LNCaP clone FGC (cell line): ENCODE measurements at regions not wholly inside any gene's neighbourhood (a gene's known extent, or its start where the extent isn't known, plus 50 kb on each side); places are given as distances from the start of the nearest gene placed in this dataset.

Experiments
- DNase-seq: peaks from one replicate; pipeline ENCODE4 v3.0.0-alpha.2; 2011; ENCODE audit warnings: low read depth
- H3K4me3 ChIP-seq: 2 replicates; pipeline ENCODE4 v1.5.1; 2011; ENCODE audit warnings: mild to moderate bottlenecking, low read depth, low read length, control low read depth
- CTCF ChIP-seq: IDR thresholded peaks from 2 replicates; pipeline ENCODE4 v1.5.1; 2012; ENCODE audit warnings: mild to moderate bottlenecking; ENCODE audit not compliant: control insufficient read depth, insufficient read depth; ENCODE audit errors: extremely low read depth

- TF ChIP-seq CTCF, result no peak
- DNase-seq, result no peak
- no peak overlapping the region for H3K4me3 ChIP-seq
These were observed 1002.5 kb downstream of the AACS start for GRCh38 chr12:126067626-126068329.

GRCh38 chr12:126069549-126070165 lies 1004.4 kb downstream of the AACS start:
- DNase-seq, result peak; percentile 53

GRCh38 chr12:126076515-126076914 lies 1011.3 kb downstream of the AACS start:
- no peak for TF ChIP-seq CTCF
- DNase-seq, result no peak

More at GRCh38 chr12:126069549-126070165, 1004.4 kb downstream of the AACS start:
- peak; percentile 78 for TF ChIP-seq CTCF
- no peak overlapping the region for H3K4me3 ChIP-seq

GRCh38 chr12:126083926-126084325 lies 1018.7 kb downstream of the AACS start:
- TF ChIP-seq CTCF, result no peak
- DNase-seq, result no peak
- H3K4me3 ChIP-seq, result no peak overlapping the region

More at GRCh38 chr12:126076515-126076914, 1011.3 kb downstream of the AACS start:
- no peak overlapping the region for H3K4me3 ChIP-seq

GRCh38 chr12:126084480-126084879 lies 1019.2 kb downstream of the AACS start:
- no peak overlapping the region for H3K4me3 ChIP-seq
- no peak for TF ChIP-seq CTCF
- no peak for DNase-seq

GRCh38 chr12:126086242-126086641 lies 1021.0 kb downstream of the AACS start:
- no peak overlapping the region for H3K4me3 ChIP-seq
- DNase-seq, result no peak
- TF ChIP-seq CTCF, result no peak
